NCI-H446 treated with DMSO at 0.1 percent for 48 hours (cell line): ENCODE measurements at regions not wholly inside any gene's neighbourhood (a gene's known extent, or its start where the extent isn't known, plus 50 kb on each side); places are given as distances from the start of the nearest gene placed in this dataset.
A peak's percentile ranks its signal among the peaks of the same experiment; 100 is the strongest.
"Not testable (repeated sequence)": the region's sequence is repeated elsewhere in the genome, so short reads cannot be mapped to it uniquely, and the experiment has no call there.

Experiments
- DNase-seq: peaks from one replicate; lab custom pipeline; 2025; lab: John Stamatoyannopoulos, UW

DNA sequence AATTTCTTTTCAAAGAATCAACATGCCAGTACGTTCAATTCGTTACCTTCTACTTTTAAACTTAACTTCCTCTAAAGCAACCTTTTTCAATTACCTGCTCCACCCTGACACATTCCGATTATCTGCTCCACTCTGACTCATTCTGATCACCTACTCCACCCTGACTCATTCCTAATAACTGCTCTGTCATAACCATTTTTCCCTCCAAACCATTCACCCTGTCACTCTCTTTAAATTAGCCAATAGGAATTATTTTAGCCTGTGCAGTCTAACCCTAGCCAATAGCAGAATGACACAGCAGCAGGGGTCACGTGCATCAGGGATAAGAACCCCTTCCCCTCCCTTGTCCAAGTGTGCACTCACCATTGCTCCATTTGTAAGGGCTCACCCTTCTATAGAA lies 557.4 kb upstream of the EYS start:
- DNase-seq = no peak

DNA sequence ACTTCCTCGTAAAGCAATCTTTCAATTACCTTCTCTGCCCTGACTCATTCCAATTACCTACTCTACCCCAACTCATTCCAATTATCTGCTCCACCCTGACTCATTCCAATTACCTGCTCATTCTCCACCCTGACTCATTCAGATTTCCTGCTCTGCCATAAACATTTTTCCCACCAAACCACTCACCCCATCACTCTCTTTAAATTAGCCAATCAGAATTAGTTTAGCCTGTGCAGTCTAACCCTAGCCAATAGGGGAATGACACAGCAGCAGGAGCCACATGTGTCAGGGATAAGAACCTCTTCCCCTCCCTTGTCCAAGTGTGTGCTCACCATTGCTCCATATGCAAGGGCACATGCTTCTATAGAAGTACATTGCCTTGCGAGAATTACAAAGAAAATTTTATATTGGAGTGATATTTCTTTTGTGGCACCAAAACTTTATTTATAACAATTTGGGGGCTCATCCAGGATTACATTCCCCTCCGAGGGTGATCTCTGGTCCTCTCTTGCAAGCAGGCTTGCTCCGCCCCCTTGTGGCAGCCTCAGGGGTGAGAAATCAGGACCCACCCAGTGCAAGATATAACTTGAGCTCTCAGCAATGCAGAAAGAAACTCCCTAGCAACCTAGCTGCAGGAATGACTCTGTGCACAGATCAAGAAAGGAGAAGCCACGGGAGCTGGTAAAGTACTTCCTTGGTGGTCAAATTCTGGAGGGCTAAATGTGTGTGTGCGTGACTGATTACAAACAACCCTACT lies 551.9 kb upstream of the EYS start:
- DNase-seq = not testable (repeated sequence)

DNA sequence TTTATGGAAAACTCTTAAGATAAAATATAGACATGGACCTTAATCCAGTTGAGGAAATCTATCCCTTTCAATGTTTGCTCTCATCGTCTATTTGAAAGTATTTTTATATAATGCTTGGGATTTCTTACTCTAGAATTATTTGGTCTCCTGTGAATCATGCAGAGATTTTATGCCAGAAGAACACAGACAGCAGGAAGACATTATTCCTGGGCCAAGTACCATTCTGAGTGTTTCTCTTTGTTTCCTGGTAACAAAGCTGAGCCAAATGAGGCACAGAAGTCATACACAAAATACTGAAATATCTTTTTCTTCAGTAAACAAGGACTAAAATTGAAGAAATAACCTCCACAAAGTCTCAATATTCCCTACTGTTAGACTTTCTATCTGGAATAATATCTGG lies 538.2 kb upstream of the EYS start:
- DNase-seq = no peak

DNA sequence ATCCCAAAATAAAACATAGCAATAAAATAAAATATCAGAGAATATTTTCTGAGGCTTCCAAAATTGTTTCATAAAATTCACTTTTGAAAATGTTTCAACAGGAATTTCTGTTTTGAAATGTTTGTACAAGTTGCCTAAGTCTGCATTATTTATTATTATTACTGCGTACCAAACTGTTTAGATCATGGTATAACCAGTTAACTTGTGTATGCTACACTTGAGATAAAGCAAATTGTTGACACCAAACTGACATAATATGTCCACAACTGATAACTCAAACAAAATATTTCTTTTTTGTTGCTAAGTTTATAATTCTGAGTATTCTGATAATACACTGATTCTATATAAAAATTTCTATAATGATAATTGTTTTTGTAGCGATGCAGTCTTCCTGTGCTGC lies 531.8 kb upstream of the EYS start:
- no peak for DNase-seq

DNA sequence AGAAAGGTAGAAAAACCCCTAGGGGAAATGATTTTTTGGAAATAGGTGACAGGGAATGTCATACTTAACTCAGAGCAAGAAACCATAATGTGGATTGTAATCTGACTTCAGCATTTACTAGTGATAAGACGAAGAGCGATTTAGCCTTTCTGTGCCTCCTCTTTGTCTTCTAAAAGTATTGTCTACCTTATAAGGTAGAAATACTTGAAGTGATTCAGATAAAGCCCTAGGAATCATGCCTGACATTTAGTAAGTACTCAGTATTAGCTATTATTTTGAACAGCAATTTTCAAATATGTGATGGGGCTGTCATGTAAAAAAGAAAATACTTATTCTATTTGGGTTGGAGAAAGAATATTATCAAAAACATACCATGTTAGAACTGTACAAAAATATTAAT lies 525.9 kb upstream of the EYS start:
- no peak for DNase-seq

DNA sequence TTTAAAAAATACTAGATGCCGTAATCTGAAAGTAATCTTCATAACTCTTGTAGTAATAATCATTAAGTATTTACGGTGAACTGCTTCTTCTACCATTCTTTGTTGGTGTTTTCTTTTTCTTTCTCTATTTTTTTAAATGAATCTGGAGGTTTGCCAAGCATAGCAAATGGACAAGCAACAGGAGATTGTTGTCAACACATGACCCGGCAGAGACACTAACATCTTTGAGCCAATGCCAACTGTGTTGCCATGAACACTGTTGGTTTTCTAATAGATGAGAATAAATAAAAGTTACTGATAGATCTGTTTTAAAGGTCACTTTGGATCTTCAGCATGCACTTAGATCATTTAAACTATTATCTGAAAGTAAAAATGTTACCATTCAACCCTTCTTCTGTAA lies 523.6 kb upstream of the EYS start:
- DNase-seq = no peak

DNA sequence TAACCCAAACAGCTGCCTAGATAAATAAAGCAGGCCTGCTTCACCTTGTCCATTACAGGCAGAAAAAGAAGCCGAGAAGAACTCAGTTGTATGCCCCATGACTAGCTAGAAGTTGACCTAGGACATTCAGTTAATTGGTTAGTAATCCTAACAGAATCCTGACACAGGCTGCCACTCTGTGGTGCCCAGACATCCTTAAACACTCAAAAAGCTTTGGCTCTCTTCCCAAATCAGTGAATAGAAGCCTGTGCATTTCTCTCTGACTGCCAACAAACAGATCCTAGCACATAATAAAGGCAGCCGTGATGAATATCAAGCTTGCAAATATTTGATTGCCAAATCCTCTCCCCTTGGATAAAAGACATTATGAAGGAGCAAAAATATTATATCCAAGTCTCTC lies 519.1 kb upstream of the EYS start:
- peak; percentile 82 for DNase-seq

DNA sequence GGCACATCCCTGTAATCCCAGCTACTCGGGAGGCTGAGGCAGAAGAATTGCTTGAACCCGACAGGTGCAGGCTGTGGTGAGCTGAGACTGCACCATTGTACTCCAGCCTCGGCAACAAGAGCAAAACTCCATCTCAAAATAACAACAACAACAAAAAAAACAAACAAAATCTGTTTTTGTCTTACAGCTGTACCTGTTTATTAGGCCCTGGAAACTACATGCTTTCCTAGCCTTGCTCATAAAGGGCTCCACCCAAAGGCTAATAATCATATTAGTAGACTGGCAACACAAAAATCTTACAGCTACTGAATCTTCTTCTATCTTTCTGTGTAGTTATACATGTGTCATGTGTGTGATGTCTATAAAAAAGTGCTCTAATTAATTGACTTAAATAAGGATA lies 503.9 kb upstream of the EYS start:
- no peak for DNase-seq

DNA sequence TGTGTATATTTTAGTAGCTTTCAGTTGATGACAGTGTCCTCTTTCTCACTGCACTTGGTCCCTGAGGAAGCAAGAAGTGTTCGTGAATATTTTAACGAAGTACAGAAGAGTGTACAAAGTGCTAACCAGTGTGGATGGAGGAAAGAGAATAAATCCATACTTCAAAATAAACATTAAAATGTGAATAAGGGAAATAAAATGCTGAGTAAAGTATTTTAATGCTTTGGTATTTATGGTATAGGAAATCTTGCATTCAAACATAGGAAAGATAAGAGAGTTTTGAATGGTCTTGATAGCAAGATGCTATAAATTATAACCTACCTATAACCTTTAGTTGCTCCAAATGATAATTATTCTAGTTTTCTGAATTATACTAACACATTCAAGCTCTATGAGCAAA lies 493.4 kb upstream of the EYS start:
- no peak for DNase-seq

DNA sequence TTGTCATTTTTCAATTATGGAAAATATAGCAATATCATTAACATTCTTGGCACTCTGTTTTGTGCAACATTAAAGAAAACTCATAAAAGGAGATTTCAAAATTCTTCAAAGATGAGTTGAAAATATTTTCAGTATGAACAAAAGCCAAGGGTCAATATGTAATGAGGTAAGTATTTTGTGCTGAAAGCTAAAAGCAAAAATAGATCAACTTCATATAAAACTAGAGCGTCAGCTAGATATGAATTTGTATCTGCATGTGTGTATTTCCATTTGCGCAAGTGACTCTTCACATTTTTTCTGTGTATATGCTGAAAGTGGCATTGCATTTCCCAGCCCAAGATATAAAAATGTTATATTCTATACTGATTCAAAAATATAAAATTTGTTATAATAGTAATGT lies 492.1 kb upstream of the EYS start:
- DNase-seq = no peak

DNA sequence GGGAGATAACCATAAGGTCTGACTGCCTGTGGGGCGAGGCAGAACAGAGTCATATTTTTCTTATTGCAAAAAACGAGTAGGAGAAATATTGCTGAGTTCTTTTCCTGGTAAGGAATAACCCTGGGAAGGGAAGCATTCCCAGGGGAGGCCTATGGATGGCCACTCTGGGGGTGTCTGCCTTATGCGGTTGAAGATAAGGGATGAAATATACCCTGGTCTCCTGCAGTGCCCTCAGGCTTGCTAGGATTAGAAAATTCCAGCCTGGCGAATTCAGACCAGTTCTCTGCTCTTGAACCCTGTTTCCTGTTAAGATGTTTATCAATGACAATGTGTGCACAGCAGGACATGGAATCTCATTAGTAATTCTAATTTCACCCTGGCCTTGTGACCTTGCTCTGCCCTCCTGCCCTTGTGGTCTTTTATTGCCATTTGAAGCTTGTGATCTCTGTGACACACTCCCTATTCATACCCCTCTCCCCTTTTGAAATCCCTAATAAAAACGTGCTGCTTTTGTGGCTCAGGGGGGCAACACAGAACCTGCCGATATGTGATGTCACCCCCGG lies 491.1 kb upstream of the EYS start:
- no peak for DNase-seq

DNA sequence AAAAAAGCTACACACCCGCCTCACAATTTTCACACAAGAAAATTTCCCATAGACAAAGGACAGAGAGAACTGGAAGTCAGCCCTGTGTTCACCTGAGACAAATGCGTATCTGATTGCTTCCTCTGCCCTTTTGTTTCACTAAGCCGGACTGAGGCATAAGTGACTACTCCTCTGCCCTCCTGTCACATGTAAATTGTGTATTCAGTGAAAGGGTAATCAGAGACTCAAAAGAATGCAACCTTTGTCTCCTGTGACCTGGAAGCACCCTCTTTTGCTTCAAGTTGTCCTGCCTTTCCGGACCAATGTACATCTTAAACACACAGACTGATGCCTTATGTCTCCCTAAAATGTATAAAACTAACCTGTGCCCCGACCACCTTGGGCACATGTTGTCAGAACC lies 483.8 kb upstream of the EYS start:
- DNase-seq = no peak

DNA sequence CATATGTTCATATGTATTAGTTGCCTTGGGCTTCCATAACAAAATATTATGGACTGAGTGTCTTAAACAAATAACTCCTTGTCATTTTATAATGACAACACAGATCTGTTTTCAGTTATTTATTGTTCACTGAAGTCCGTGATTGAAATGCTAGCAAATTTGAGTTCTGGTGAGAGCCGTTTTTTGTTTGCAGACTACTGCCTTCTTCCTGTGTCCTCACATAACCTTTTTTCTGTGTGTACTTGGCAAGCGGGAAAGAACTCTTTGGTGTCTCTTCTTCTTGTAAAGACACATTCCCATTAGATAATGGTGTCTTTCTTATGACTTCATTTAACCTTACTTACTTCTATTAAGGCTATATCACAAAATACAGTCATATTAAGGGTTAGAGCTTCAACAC lies 482.9 kb upstream of the EYS start:
- no peak for DNase-seq

DNA sequence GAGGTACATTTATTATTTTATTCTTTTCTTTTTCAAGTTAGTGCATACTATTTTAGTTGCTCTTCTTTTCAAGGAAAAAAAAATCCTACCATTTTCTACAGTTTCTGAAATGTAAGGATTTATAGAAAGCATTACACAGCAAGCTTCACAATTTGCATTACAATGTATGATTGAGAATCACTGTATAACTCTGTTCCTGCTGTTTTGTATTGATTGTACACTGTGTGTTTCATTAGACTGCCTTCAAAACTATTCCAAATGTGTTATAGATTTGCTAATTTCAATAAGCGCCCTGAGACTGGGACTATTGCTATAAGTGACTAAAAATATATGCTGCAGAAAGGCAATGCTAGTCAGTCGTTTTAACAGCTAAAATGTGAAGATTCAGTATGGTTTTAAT lies 479.7 kb upstream of the EYS start:
- no peak for DNase-seq

DNA sequence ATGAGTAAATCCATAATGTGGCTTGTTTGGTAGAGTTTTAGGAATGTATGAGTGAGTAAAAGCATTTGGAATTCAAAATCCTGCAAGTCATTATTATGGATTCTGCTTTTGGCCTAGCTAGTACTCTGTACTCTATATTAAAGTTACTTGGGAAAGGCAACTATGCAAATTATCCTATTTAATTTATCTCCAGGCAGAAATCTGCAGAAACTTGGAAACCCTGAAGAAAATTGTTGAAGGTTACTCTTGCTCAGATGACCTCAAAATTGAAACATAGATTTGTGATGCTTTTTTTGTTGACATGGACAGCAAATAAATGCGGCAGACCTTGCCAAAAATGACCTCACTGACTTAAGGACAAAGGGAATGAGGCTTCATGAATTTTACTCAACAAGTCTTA lies 477.1 kb upstream of the EYS start:
- DNase-seq = no peak

DNA sequence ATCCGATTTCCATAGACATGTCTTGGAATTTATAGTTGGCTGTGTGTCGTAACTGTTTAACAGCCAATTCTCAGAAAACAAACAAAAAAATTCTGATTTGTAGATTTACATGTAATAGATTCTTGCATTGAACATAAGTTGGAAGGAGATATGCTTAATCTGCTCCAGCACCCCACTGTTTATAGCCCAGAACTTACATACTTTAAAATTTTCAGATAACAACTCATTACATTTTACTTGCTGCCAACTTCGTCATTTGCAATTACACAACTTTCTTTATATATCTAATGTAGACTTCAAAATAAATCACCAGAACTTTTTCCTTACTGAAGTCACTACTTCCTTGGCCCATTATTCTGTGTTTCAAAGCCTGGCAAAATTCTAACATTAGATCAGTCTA lies 472.3 kb upstream of the EYS start:
- DNase-seq = no peak

DNA sequence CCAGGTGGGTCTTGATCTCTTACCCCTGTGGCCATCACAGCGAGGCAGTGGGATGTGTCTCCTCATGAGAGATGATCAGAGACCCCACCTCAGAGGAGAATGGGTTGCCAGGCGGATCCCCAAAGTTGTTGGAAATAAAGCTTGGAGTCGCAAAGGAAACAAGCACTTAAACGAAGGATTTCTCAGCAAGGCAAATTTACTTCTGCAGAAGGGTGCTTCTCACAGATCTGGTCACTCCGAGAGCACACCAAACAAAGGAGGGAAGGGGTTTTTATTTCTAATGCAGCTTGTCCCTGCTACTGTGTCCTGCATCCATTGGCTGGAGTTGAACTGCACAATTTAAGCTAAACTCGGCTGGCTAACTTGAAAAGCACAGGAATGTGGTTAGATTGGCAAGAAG lies 466.6 kb upstream of the EYS start:
- DNase-seq = no peak

DNA sequence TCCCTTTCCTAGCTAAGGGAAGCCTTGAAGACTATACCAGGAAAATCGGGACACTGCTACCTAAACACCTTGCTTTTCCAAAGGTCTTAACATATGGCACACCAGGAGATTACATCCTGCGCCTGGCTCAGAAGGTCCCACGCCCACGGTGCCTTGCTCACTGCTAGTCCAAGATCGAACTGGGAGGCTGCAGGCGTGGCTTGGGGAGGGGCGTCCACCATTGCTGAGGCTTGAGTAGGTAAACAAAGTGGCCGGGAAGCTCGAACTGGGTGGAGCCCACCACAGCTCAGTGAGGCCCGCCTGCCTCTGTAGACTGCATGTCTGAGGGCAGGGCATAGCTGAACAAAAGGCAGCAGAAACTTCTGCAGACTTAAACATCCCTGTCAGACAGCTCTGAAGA lies 459.7 kb upstream of the EYS start:
- not testable (repeated sequence) for DNase-seq

DNA sequence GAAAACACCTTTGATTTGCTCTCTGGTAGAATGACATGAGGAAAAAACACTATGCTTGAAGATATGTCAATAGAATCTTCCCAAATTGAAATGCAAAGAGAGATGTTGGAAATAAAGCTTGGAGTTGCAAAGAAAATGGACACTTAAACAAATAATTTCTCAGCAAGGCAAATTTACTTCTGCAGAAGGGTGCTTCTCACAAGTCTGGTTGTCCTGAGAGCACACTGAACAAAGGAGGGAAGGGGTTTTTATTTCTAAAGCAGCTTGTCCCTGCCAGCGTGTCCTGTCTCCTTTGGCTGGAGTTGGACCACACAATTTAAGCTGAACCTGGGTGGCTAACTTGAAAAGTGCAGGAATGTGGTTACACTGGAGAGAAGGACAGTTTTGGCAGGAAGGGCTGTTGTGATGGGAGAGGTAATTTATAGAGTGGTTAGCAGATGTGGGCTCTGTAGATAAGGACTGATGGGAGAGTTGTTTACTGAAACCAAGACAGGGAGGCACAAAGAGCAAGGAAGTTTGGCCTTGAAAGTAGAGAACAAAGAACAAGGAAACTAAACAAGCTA lies 454.6 kb upstream of the EYS start:
- no peak for DNase-seq

DNA sequence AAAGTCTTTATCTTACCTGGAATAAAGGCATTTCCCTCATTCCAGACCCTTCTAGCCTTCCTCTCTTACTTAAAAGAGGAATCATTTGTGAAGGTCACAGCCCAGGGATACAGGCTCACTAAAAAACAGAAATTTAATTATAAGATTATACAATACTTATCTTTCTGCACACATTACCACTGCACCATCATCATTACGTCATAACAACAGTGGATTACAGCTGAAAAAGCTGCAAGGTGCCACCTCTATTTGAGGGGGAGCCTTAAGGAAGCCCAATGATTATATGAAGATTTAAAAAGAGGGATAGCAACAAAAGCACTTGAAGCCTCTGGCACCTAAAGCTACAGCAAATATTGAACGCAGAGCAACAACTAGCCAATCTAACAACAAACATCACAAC lies 452.9 kb upstream of the EYS start:
- no peak for DNase-seq

DNA sequence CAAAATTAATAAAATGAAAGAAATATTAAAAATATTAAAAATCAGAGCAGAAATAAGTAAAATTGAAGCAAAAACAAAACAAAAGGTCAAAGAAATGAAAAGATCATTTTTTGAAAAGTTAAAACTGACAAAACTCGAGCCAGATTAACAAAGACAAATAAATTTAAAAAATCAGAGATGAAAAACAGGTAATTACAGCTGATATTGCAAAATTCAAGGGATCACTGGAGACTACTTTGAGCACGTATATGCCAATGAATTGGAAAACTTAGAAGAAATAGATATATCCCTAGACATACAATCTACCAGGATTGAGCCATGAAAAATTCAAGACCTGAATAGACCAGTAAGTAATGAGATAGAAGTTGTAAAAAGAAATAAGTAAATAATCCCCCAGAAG lies 446.2 kb upstream of the EYS start:
- no peak for DNase-seq

DNA sequence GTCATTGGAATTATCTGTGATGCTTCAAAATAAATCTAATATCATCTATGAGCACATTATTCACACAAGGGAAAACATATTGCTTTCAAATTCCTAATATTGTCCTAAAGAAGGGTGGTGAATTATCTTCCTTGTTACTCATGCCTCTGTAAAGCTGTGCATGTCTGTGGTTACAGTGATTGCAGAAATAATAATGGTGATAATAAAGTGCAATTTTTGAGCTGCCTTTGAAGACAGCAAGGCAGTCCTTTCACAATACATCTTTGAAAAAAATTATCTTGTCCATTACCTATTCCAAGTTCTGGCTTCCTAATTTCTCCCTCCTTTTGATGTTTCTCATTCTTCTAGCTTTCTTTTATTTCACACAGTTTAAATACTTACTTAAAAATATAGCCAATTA lies 442.1 kb upstream of the EYS start:
- no peak for DNase-seq

DNA sequence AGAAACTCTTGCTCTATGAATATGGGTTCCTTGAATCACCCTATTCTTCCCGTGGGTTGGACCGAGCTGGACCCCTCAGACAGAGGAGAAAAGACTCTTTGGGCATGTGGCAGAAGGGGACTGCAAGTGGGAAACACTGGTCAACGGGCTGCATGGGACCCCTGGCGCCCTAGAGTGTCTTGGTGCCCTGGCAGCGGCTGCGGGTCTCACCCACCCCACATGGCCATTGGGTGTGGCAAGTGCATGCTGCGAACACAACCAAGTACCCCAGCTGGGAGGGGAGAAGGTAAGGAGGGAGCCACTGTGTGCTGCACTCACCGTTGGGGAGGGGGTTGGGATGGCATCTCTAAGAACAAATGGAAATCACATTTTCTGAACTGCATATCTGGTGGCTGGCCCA lies 438.8 kb upstream of the EYS start:
- no peak for DNase-seq

DNA sequence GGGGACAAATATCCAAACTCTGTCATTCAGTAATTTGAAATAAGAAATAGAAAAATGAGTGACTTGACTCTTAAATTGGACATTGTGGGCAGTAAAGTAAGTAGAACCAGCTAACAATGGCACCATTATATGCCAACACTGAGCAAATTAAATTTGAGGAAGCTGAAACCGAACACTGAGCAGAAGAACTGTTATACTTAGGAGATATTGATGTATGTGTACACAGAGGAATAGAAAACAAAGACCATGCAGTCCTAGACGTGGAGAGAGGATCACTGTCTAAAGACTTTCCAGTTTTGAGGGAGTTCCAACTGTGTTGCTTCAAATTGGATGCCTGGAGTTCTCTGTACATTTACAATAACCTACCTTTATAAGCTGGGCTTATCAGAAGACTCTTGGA lies 427.0 kb upstream of the EYS start:
- no peak for DNase-seq
